Activated naive CD4-positive, alpha-beta T cell treated with anti-CD3 and anti-CD28 coated beads, Interleukin-2, amount 10 ng/mL, durations not matched to agents 7 days and 5 days (primary cell): ENCODE measurements at regions not wholly inside any gene's neighbourhood (a gene's known extent, or its start where the extent isn't known, plus 50 kb on each side); places are given as distances from the start of the nearest gene placed in this dataset.

Source experiments
- CTCF ChIA-PET: fragments of 350-600 bp; sonication (Branson Sonifier 250); formaldehyde crosslinking; loops from one replicate; lab custom pipeline; 2021; ENCODE audit warnings: antibody characterized with exemption; lab: Charles Lee
- DNase-seq: peaks from one replicate; pipeline ENCODE4 v3.0.0-alpha.2; 2020
- H3K27ac Mint-ChIP-seq: one replicate; pipeline ENCODE4 v1.8.0; 2021; ENCODE audit warnings: mild to moderate bottlenecking, moderate library complexity, mixed read lengths
- H3K27me3 Mint-ChIP-seq: one replicate; pipeline ENCODE4 v1.8.0; 2021; ENCODE audit warnings: mild to moderate bottlenecking, mixed read lengths
- H3K36me3 Mint-ChIP-seq: one replicate; pipeline ENCODE4 v1.8.0; 2021; ENCODE audit warnings: mixed read lengths
- H3K4me1 Mint-ChIP-seq: one replicate; pipeline ENCODE4 v1.8.0; 2021; ENCODE audit warnings: mixed read lengths
- H3K4me3 Mint-ChIP-seq: one replicate; pipeline ENCODE4 v1.8.0; 2021; ENCODE audit warnings: mild to moderate bottlenecking, moderate library complexity, mixed read lengths
- H3K9me3 Mint-ChIP-seq: one replicate; pipeline ENCODE4 v1.8.0; 2021; ENCODE audit warnings: mixed read lengths

DNA sequence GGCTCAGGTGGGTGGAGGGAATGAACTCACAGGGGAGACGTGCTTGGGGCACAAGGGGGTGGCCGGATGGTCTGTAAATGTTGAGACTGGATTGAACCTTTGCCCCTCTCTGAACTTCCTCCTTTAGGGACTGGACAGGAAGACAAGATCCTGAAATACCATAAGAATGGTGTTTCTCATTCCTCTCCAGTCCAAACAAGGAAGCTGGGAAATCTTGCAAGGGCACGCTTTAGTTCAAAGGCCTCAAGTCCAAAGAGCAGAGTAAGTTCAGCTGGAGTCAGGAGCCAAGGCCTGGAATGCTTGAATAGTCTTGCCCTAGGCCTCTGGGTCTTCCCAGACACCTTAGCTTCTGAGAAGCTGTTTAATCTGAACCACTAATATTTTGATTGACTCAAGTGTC, 52.4 kb upstream of the SIX3 start:
- no peaks in the 10 kb centered on the region for H3K4me1 Mint-ChIP-seq
- no peak overlapping the region for H3K4me3 Mint-ChIP-seq
- H3K36me3 Mint-ChIP-seq: no peaks in the 10 kb centered on the region
- CTCF ChIA-PET: no interaction called here
- H3K27ac Mint-ChIP-seq: no peak overlapping the region
- no peak for DNase-seq
- H3K9me3 Mint-ChIP-seq: peaks cover 6% of the 10 kb centered on the region
- H3K27me3 Mint-ChIP-seq: peaks cover 18% of the 10 kb centered on the region
